ENCODE measurements at regions not wholly inside any gene's neighbourhood (a gene's known extent, or its start where the extent isn't known, plus 50 kb on each side); places are given as distances from the start of the nearest gene placed in this dataset.

DNA sequence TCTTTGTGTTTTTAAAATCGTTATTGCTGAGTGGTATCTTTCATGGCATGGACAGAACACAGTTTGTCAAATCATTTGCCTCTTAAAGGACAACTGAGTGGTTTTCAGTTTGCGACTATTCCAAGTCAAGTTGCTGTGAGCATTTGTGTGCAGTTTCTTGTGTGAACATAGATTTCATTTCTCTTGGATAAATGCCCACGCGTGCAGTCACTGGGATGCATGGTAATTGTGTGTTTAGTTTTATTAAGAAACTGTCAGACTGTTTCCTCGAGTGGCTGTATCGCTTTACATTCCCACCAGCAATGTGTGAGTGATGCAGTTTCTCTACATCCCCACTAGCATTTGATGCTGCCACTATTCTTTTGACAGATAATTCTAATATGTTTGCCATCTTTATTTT lies 154.0 kb upstream of the ARL4C start:
- 76 to 88% methylated on average over 6 of the region's 6 CpGs for WGBS, 2 donors

DNA sequence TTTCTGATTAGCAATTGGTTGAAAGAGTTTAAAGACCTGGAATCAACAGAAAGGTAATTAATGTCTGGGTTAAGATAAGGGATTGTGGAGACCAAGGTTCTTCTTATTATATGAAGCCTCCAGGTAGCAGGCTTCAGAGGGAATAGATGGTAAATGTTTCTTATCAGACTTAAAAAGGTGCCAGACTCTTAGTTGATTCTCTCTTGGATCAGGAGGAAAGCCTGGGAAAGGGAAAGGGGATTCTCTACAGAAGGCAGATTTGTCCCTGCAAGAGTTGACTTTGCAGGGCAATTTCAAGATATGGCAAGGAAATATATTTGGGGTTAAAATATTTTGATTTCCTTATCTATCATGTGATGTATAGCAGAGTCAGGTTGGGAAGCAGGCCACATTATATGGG lies 153.1 kb upstream of the ARL4C start:
- Histone ChIP-seq H3K4me1 (no peaks in the 10 kb centered on the region), H3K27me3 (no peaks in the 10 kb centered on the region), H3K9me3 (no peaks in the 10 kb centered on the region), H3K36me3 (no peaks in the 10 kb centered on the region), H3K27ac (no peak overlapping the region), H3K4me3 (no peak overlapping the region)
- no peak for TF ChIP-seq CTCF (IDR thresholded peaks at IDR 0.05)
- intact Hi-C loops (cut with DNase I), result no loop called here
- ATAC-seq (no peak), DNase-seq (no peak), FAIRE-seq (no peak)

More for the DNA sequence above, 154.0 kb upstream of the ARL4C start:
- intact Hi-C loops (cut with DNase I), result no loop called here
- DNase-seq (no peak), ATAC-seq (no peak), FAIRE-seq (no peak)
- Histone ChIP-seq H3K4me3 (no peak overlapping the region), H3K4me1 (no peaks in the 10 kb centered on the region), H3K36me3 (no peaks in the 10 kb centered on the region), H3K27ac (no peak overlapping the region), H3K9me3 (no peaks in the 10 kb centered on the region), H3K27me3 (no peaks in the 10 kb centered on the region)
- TF ChIP-seq CTCF (IDR thresholded peaks at IDR 0.05), result no peak

DNA sequence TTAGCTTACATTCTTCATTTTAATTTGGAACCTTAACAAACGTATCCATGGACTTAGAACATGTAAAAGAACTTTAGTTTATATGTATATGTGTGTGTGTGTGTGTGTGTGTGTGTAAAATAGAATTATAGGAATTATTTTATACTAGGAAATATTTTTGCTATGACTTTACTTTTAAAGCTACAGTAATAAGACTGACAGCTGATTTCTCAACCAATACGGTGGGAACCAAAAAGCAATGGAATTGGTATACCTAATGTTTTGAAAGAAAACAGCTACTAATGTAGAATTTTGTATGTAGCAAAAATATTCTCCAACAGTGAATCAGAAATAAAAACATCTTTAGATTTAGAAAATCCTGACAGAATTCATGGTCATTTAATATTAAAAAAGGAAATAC lies 146.5 kb upstream of the ARL4C start:
- Histone ChIP-seq H3K27ac (no peak overlapping the region), H3K4me3 (no peak overlapping the region), H3K36me3 (no peaks in the 10 kb centered on the region), H3K27me3 (no peaks in the 10 kb centered on the region), H3K4me1 (no peaks in the 10 kb centered on the region), H3K9me3 (no peaks in the 10 kb centered on the region)
- no peak for TF ChIP-seq CTCF (IDR thresholded peaks at IDR 0.05)
- intact Hi-C loops (cut with DNase I), result no loop called here
- no peak for DNase-seq
- no peak for ATAC-seq
- 41 to 64% methylated on average over 2 of the region's 2 CpGs for WGBS, 2 donors
- FAIRE-seq, result no peak

GRCh38 chr2:234641086-234641485 lies 144.2 kb upstream of the ARL4C start:
- no peak for TF ChIP-seq CTCF (IDR thresholded peaks at IDR 0.05)
- DNase-seq (no peak), FAIRE-seq (no peak), ATAC-seq (no peak)
- H3K36me3 ChIP-seq, result no peaks in the 10 kb centered on the region
- H3K27ac ChIP-seq, result no peak overlapping the region
- no peaks in the 10 kb centered on the region for H3K4me1 ChIP-seq
- no peak overlapping the region for H3K4me3 ChIP-seq
- WGBS, 2 donors, result 82 to 83% methylated on average over 2 of the region's 2 CpGs
- H3K9me3 ChIP-seq, result no peaks in the 10 kb centered on the region
- intact Hi-C loops (cut with DNase I), result no loop called here
- no peaks in the 10 kb centered on the region for H3K27me3 ChIP-seq

GRCh38 chr2:234640657-234641056 lies 143.8 kb upstream of the ARL4C start:
- no peak for DNase-seq
- Histone ChIP-seq H3K9me3 (no peaks in the 10 kb centered on the region), H3K27me3 (no peaks in the 10 kb centered on the region), H3K4me3 (no peak overlapping the region), H3K36me3 (no peaks in the 10 kb centered on the region), H3K27ac (no peak overlapping the region), H3K4me1 (no peaks in the 10 kb centered on the region)
- intact Hi-C loops (cut with DNase I), result no loop called here
- no peak for TF ChIP-seq CTCF (IDR thresholded peaks at IDR 0.05)
- FAIRE-seq, result no peak
- ATAC-seq, result no peak
- 72 to 80% methylated on average over 1 of the region's 1 CpG for WGBS, 2 donors

Measured in pancreas (tissue), 10 donors.